Lower leg skin (tissue), 4 donors: ENCODE measurements at regions not wholly inside any gene's neighbourhood (a gene's known extent, or its start where the extent isn't known, plus 50 kb on each side); places are given as distances from the start of the nearest gene placed in this dataset.

Experiments
- DNase-seq, 2 donors: peaks; one replicate each; pipeline ENCODE4 v3.0.0-alpha.2; 2019; ENCODE audit warnings: low spot score in 2 of 2
- H3K4me3 ChIP-seq: fragments of 200-600 bp; sonication (generic); 2 replicates; pipeline ENCODE4 v1.5.1; 2017; ENCODE audit warnings: mild to moderate bottlenecking, low read depth; ENCODE audit not compliant: poor library complexity, severe bottlenecking
- POLR2A ChIP-seq, 2 donors: fragments of 450-650 bp; IDR thresholded peaks; one replicate each; pipeline ENCODE4 v1.6.1; 2016 to 2017; ENCODE audit warnings: antibody characterized with exemption in 2 of 2, mild to moderate bottlenecking in 1 of 2, moderate library complexity in 1 of 2
- WGBS, 2 donors: methylation state at CpG; one replicate each; pipeline ENCODE4 v1.1.5; 2018; 5-methylcytosine and 5-hydroxymethylcytosine counted together
- intact Hi-C: fragments of 100-400 bp; cut with DNase I; formaldehyde crosslinking; loops from one replicate; pipeline ENCODE4 v1.15.0; 2023; ENCODE audit warnings: low total_unique reads
- TF ChIP-seq, protein P1 (sequence below), 3 donors: fragments of 450-650 bp; IDR thresholded peaks; one replicate each; pipeline ENCODE4 v1.5.1; 2016; ENCODE audit warnings: antibody characterized with exemption in 3 of 3, mild to moderate bottlenecking in 3 of 3, moderate library complexity in 2 of 3

- DNase-seq: no peak
- H3K4me3 ChIP-seq: no peak overlapping the region
- TF ChIP-seq, protein P1, sequence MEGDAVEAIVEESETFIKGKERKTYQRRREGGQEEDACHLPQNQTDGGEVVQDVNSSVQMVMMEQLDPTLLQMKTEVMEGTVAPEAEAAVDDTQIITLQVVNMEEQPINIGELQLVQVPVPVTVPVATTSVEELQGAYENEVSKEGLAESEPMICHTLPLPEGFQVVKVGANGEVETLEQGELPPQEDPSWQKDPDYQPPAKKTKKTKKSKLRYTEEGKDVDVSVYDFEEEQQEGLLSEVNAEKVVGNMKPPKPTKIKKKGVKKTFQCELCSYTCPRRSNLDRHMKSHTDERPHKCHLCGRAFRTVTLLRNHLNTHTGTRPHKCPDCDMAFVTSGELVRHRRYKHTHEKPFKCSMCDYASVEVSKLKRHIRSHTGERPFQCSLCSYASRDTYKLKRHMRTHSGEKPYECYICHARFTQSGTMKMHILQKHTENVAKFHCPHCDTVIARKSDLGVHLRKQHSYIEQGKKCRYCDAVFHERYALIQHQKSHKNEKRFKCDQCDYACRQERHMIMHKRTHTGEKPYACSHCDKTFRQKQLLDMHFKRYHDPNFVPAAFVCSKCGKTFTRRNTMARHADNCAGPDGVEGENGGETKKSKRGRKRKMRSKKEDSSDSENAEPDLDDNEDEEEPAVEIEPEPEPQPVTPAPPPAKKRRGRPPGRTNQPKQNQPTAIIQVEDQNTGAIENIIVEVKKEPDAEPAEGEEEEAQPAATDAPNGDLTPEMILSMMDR (IDR thresholded peaks at IDR 0.05): no peak
- TF ChIP-seq POLR2A (IDR thresholded peaks at IDR 0.05): no peak
- 73 to 83% methylated on average over 1 of the region's 1 CpG for WGBS, 2 donors
- intact Hi-C loops: no loop called here
Measured at GRCh38 chr4:143026459-143027170, 158.1 kb upstream of the USP38 start.

DNA sequence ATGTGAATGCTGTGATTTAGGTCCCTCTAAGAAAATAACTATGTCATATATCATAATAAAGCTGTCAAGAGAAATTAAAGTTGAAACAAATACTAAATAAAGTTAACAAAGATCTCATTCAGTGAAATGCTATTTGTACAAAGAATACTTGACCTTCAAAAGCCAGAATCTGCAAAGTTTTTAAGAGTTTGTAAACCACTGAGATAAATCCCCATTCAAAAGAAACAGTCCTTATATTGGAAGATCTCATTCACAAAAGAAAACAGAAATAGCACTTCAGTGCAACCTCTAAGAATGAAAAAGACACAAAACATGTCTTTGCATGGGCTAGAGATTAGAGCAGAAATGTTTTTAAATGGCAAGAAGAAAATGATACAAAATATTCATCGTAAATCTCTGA lies 149.1 kb upstream of the USP38 start:
- DNase-seq: no peak
- whole genome bisulfite sequencing, 2 donors: 76 to 84% methylated on average over 1 of the region's 1 CpG
- TF ChIP-seq, protein P1 (IDR thresholded peaks at IDR 0.05): no peak
- TF ChIP-seq POLR2A (IDR thresholded peaks at IDR 0.05): no peak
- no peak overlapping the region for H3K4me3 ChIP-seq
- intact Hi-C loops: no loop called here

GRCh38 chr4:143036443-143036842 lies 148.3 kb upstream of the USP38 start:
- TF ChIP-seq POLR2A (IDR thresholded peaks at IDR 0.05): no peak
- TF ChIP-seq, protein P1 (IDR thresholded peaks at IDR 0.05): no peak

DNA sequence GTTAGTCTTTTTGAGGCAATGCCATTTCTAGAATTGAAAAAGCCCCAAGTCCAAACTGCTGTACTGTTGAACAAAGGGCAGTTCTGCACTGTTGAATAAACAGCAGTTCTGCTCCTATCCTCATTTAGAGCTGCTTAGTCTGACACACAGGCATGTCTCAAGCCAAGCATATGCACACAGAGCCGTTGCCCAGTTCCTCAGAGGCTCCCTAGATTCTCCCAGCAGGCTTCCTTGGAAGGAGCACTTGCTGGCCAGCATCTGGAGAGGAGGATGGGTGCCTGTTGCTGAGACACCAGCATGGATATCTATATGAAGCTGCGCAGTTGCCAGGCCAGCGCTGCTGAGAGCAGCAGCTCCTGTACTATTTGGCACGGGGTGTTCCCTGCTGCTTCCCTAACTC lies 138.3 kb upstream of the USP38 start:
- intact Hi-C loops: no loop called here
- TF ChIP-seq, protein P1 (IDR thresholded peaks at IDR 0.05): no peak
- WGBS, 2 donors: 65 to 69% methylated on average over 4 of the region's 4 CpGs
- DNase-seq: peak in 1 of 2 donors; percentile 26
- H3K4me3 ChIP-seq: no peak overlapping the region

More at GRCh38 chr4:143036443-143036842, 148.3 kb upstream of the USP38 start:
- H3K4me3 ChIP-seq: no peak overlapping the region
- intact Hi-C loops: no loop called here
- 59 to 67% methylated on average over 2 of the region's 2 CpGs for WGBS, 2 donors
- DNase-seq: no peak

DNA sequence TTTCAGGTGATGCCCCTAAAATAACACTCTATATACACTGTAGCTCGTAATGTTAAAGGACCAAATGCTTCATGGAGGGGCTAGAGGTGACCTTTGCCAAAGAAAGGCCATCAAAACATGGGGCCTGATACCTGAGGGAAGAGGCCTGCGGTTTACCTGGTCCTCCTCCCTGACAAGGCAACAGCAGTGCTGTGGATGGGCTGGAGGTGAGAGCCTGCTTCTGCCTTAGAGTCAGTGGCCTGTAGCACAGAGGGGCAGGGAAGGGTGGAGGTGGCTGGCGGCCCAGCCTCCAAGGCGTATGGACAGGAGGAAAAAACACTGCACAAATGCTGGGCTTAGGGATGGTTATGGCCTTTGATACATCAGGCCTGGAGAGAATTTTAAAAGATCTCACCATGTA lies 137.8 kb upstream of the USP38 start:
- 77 to 88% methylated on average over 4 of the region's 4 CpGs for WGBS, 2 donors
- intact Hi-C loops: no loop called here
- peak in 1 of 2 donors; percentile 53 for DNase-seq
- H3K4me3 ChIP-seq: no peak overlapping the region
- TF ChIP-seq POLR2A (IDR thresholded peaks at IDR 0.05): no peak
- TF ChIP-seq, protein P1 (IDR thresholded peaks at IDR 0.05): no peak

- WGBS, 2 donors: 0 to 70% methylated on average over 1 of the region's 1 CpG
- no peak for DNase-seq
- H3K4me3 ChIP-seq: no peak overlapping the region
- no peak for TF ChIP-seq POLR2A (IDR thresholded peaks at IDR 0.05)
- TF ChIP-seq, protein P1 (IDR thresholded peaks at IDR 0.05): no peak
- intact Hi-C loops: no loop called here
Measured at GRCh38 chr4:143054971-143055370, 129.7 kb upstream of the USP38 start.
